ENCODE measurements at regions not wholly inside any gene's neighbourhood (a gene's known extent, or its start where the extent isn't known, plus 50 kb on each side); places are given as distances from the start of the nearest gene placed in this dataset.

GRCh38 chr11:36791957-36792356 lies 193.9 kb upstream of the RAG2 start:
- Histone ChIP-seq H3K4me1 (peaks cover 0 to 8% of the 10 kb centered on the region in 2 donors), H3K9me3 (no peaks in the 10 kb centered on the region), H3K36me3 (no peaks in the 10 kb centered on the region), H3K27me3 (no peaks in the 10 kb centered on the region), H3K4me3 (replicated peaks in 1 of 3) (no peak overlapping the region), H3K27ac (no peak overlapping the region)
- 88 to 97% methylated on average over 2 of the region's 2 CpGs for WGBS, 2 donors
- intact Hi-C loops (cut with DNase I): no loop called here
- no peak for DNase-seq
- TF ChIP-seq CTCF (IDR thresholded peaks at IDR 0.05) (no peak), POLR2A (IDR thresholded peaks at IDR 0.05) (no peak)

- Histone ChIP-seq H3K27ac (no peak overlapping the region), H3K36me3 (no peaks in the 10 kb centered on the region), H3K27me3 (no peaks in the 10 kb centered on the region), H3K4me1 (peaks cover 0 to 8% of the 10 kb centered on the region in 2 donors), H3K4me3 (replicated peaks in 1 of 3) (no peak overlapping the region), H3K9me3 (no peaks in the 10 kb centered on the region)
- TF ChIP-seq POLR2A (IDR thresholded peaks at IDR 0.05) (no peak), CTCF (IDR thresholded peaks at IDR 0.05) (no peak)
- intact Hi-C loops (cut with DNase I): no loop called here
- 36 to 41% methylated on average over 3 of the region's 3 CpGs for WGBS, 2 donors
- DNase-seq: no peak
Measured at GRCh38 chr11:36790526-36790925, 192.5 kb upstream of the RAG2 start.

- Histone ChIP-seq H3K36me3 (no peaks in the 10 kb centered on the region), H3K4me3 (replicated peaks in 1 of 3) (no peak overlapping the region), H3K27ac (no peak overlapping the region), H3K27me3 (no peaks in the 10 kb centered on the region), H3K4me1 (no peaks in the 10 kb centered on the region), H3K9me3 (no peaks in the 10 kb centered on the region)
- no peak for TF ChIP-seq POLR2A (IDR thresholded peaks at IDR 0.05)
- no peak for DNase-seq
- intact Hi-C loops (cut with DNase I): no loop called here
- 50 to 73% methylated on average over 1 of the region's 1 CpG for WGBS, 2 donors
Measured at GRCh38 chr11:36783808-36784207, 185.8 kb upstream of the RAG2 start.

- intact Hi-C loops (cut with DNase I): no loop called here
- Histone ChIP-seq H3K27me3 (no peaks in the 10 kb centered on the region), H3K4me3 (replicated peaks in 1 of 3) (no peak overlapping the region), H3K9me3 (no peaks in the 10 kb centered on the region), H3K4me1 (no peaks in the 10 kb centered on the region), H3K36me3 (no peaks in the 10 kb centered on the region), H3K27ac (no peak overlapping the region)
- TF ChIP-seq CTCF (IDR thresholded peaks at IDR 0.05): no peak
- TF ChIP-seq POLR2A (IDR thresholded peaks at IDR 0.05): no peak
- WGBS, 2 donors: 89 to 90% methylated on average over 3 of the region's 3 CpGs
- DNase-seq: no peak
Measured at GRCh38 chr11:36779791-36780190, 181.8 kb upstream of the RAG2 start.

- no peaks in the 10 kb centered on the region for H3K27me3 ChIP-seq
- no peak overlapping the region for H3K4me3 ChIP-seq (replicated peaks in 1 of 3)
- no peaks in the 10 kb centered on the region for H3K4me1 ChIP-seq
- H3K9me3 ChIP-seq: no peaks in the 10 kb centered on the region
- no peak for TF ChIP-seq POLR2A (IDR thresholded peaks at IDR 0.05)
- 60 to 78% methylated on average over 1 to 2 of the region's 2 CpGs for WGBS, 2 donors
- no peak for DNase-seq
- intact Hi-C loops (cut with DNase I): no loop called here
- H3K36me3 ChIP-seq: no peaks in the 10 kb centered on the region
- H3K27ac ChIP-seq: no peak overlapping the region
Measured at GRCh38 chr11:36777311-36777710, 179.3 kb upstream of the RAG2 start.

GRCh38 chr11:36775756-36776155 lies 177.7 kb upstream of the RAG2 start:
- Histone ChIP-seq H3K27me3 (no peaks in the 10 kb centered on the region), H3K36me3 (no peaks in the 10 kb centered on the region), H3K4me3 (replicated peaks in 1 of 3) (no peak overlapping the region), H3K27ac (no peak overlapping the region), H3K9me3 (no peaks in the 10 kb centered on the region), H3K4me1 (no peaks in the 10 kb centered on the region)
- TF ChIP-seq CTCF (IDR thresholded peaks at IDR 0.05): no peak
- no peak for TF ChIP-seq POLR2A (IDR thresholded peaks at IDR 0.05)
- no peak for DNase-seq
- 81 to 87% methylated on average over 2 of the region's 2 CpGs for WGBS, 2 donors
- intact Hi-C loops (cut with DNase I): no loop called here
